ENCODE measurements at regions not wholly inside any gene's neighbourhood (a gene's known extent, or its start where the extent isn't known, plus 50 kb on each side); places are given as distances from the start of the nearest gene placed in this dataset.

- Histone ChIP-seq H3K27me3 (ENCODE audit: insufficient read depth, low read length) (no peaks in the 10 kb centered on the region), H3K4me3 (ENCODE audit: insufficient read depth, low read length) (no peak overlapping the region), H4K20me1 (ENCODE audit: insufficient read depth, low read length) (no peaks in the 10 kb centered on the region), H3K27ac (ENCODE audit: low read depth, low read length) (no peak overlapping the region), H3K4me2 (ENCODE audit: insufficient read depth, low read length) (no peak overlapping the region), H2AFZ (ENCODE audit: low read length) (no peak overlapping the region), H3K9me3 (ENCODE audit: low read depth, low read length) (no peaks in the 10 kb centered on the region), H3K79me2 (ENCODE audit: insufficient read depth, low read length) (no peaks in the 10 kb centered on the region), H3K4me1 (ENCODE audit: insufficient read depth, low read length) (no peaks in the 10 kb centered on the region), H3K36me3 (ENCODE audit: insufficient read depth, low read length) (no peaks in the 10 kb centered on the region)
- DNase-seq (ENCODE audit: insufficient read length, low spot score, missing footprints): no peak
- TF ChIP-seq, protein P1, sequence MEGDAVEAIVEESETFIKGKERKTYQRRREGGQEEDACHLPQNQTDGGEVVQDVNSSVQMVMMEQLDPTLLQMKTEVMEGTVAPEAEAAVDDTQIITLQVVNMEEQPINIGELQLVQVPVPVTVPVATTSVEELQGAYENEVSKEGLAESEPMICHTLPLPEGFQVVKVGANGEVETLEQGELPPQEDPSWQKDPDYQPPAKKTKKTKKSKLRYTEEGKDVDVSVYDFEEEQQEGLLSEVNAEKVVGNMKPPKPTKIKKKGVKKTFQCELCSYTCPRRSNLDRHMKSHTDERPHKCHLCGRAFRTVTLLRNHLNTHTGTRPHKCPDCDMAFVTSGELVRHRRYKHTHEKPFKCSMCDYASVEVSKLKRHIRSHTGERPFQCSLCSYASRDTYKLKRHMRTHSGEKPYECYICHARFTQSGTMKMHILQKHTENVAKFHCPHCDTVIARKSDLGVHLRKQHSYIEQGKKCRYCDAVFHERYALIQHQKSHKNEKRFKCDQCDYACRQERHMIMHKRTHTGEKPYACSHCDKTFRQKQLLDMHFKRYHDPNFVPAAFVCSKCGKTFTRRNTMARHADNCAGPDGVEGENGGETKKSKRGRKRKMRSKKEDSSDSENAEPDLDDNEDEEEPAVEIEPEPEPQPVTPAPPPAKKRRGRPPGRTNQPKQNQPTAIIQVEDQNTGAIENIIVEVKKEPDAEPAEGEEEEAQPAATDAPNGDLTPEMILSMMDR (IDR thresholded peaks at IDR 0.05; ENCODE audit: extremely low read depth, low read depth, low read length): no peak
These were observed 336.9 kb upstream of the RSPO3 start for GRCh38 chr6:126781582-126781981.

GRCh38 chr6:126784161-126784790 is 334.2 kb upstream of the RSPO3 start:
- no peak for DNase-seq (ENCODE audit: insufficient read length, low spot score, missing footprints)
- Histone ChIP-seq H3K9me3 (ENCODE audit: low read depth, low read length) (no peaks in the 10 kb centered on the region), H3K4me2 (ENCODE audit: insufficient read depth, low read length) (no peak overlapping the region), H2AFZ (ENCODE audit: low read length) (no peak overlapping the region), H3K27ac (ENCODE audit: low read depth, low read length) (no peak overlapping the region), H4K20me1 (ENCODE audit: insufficient read depth, low read length) (no peaks in the 10 kb centered on the region), H3K4me1 (ENCODE audit: insufficient read depth, low read length) (no peaks in the 10 kb centered on the region), H3K79me2 (ENCODE audit: insufficient read depth, low read length) (no peaks in the 10 kb centered on the region), H3K4me3 (ENCODE audit: insufficient read depth, low read length) (no peak overlapping the region), H3K27me3 (ENCODE audit: insufficient read depth, low read length) (no peaks in the 10 kb centered on the region), H3K36me3 (ENCODE audit: insufficient read depth, low read length) (no peaks in the 10 kb centered on the region)
- TF ChIP-seq, protein P1 (IDR thresholded peaks at IDR 0.05; ENCODE audit: extremely low read depth, low read depth, low read length): no peak

GRCh38 chr6:126786262-126786661 is 332.2 kb upstream of the RSPO3 start:
- no peak for DNase-seq (ENCODE audit: insufficient read length, low spot score, missing footprints)
- H3K4me2 ChIP-seq (ENCODE audit: insufficient read depth, low read length): no peak overlapping the region
- no peaks in the 10 kb centered on the region for H3K9me3 ChIP-seq (ENCODE audit: low read depth, low read length)
- TF ChIP-seq, protein P1 (IDR thresholded peaks at IDR 0.05; ENCODE audit: extremely low read depth, low read depth, low read length): no peak
- no peaks in the 10 kb centered on the region for H4K20me1 ChIP-seq (ENCODE audit: insufficient read depth, low read length)
- no peaks in the 10 kb centered on the region for H3K79me2 ChIP-seq (ENCODE audit: insufficient read depth, low read length)
- H3K4me1 ChIP-seq (ENCODE audit: insufficient read depth, low read length): no peaks in the 10 kb centered on the region
- H3K4me3 ChIP-seq (ENCODE audit: insufficient read depth, low read length): no peak overlapping the region
- H3K27ac ChIP-seq (ENCODE audit: low read depth, low read length): no peak overlapping the region
- no peak overlapping the region for H2AFZ ChIP-seq (ENCODE audit: low read length)
- no peaks in the 10 kb centered on the region for H3K27me3 ChIP-seq (ENCODE audit: insufficient read depth, low read length)
- H3K36me3 ChIP-seq (ENCODE audit: insufficient read depth, low read length): no peaks in the 10 kb centered on the region

DNA sequence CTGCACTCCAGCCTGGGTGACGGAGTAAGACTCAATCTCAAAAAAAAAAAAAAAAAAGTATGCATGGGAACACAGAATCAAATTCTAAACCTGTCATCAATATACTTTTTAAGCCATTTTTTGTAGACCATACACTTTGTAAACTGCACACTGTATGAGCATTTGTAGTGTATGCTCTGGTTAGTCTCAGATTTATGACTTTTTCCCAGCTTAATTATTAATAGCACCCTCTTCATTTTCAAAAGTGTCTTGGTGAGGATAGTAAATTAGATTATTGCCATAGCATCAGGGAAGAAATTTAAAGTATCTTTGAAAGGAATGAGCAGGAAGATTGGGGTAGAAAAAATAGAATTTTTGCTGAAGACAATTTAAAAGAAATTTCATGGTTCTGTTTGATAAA is 330.8 kb upstream of the RSPO3 start:
- TF ChIP-seq, protein P1 (IDR thresholded peaks at IDR 0.05; ENCODE audit: extremely low read depth, low read depth, low read length): no peak
- no peaks in the 10 kb centered on the region for H3K9me3 ChIP-seq (ENCODE audit: low read depth, low read length)
- H3K79me2 ChIP-seq (ENCODE audit: insufficient read depth, low read length): no peaks in the 10 kb centered on the region
- H3K27me3 ChIP-seq (ENCODE audit: insufficient read depth, low read length): no peaks in the 10 kb centered on the region
- H3K27ac ChIP-seq (ENCODE audit: low read depth, low read length): no peak overlapping the region
- no peak overlapping the region for H2AFZ ChIP-seq (ENCODE audit: low read length)
- no peaks in the 10 kb centered on the region for H4K20me1 ChIP-seq (ENCODE audit: insufficient read depth, low read length)
- no peaks in the 10 kb centered on the region for H3K36me3 ChIP-seq (ENCODE audit: insufficient read depth, low read length)
- no peaks in the 10 kb centered on the region for H3K4me1 ChIP-seq (ENCODE audit: insufficient read depth, low read length)
- no peak overlapping the region for H3K4me2 ChIP-seq (ENCODE audit: insufficient read depth, low read length)
- H3K4me3 ChIP-seq (ENCODE audit: insufficient read depth, low read length): no peak overlapping the region
- no peak for DNase-seq (ENCODE audit: insufficient read length, low spot score, missing footprints)

All from osteoblast (primary cell).